ENCODE measurements at regions not wholly inside any gene's neighbourhood (a gene's known extent, or its start where the extent isn't known, plus 50 kb on each side); places are given as distances from the start of the nearest gene placed in this dataset.

GRCh38 chr10:88032566-88032965, 169.1 kb downstream of the PTEN start:
- TF ChIP-seq POLR2A (IDR thresholded peaks at IDR 0.05; ENCODE audit: low read length) = no peak
- TF ChIP-seq GATA1 (IDR thresholded peaks at IDR 0.05; ENCODE audit: low read depth, low read length) = no peak

Measured in erythroblast (primary cell).